ENCODE measurements at regions not wholly inside any gene's neighbourhood (a gene's known extent, or its start where the extent isn't known, plus 50 kb on each side); places are given as distances from the start of the nearest gene placed in this dataset.

DNA sequence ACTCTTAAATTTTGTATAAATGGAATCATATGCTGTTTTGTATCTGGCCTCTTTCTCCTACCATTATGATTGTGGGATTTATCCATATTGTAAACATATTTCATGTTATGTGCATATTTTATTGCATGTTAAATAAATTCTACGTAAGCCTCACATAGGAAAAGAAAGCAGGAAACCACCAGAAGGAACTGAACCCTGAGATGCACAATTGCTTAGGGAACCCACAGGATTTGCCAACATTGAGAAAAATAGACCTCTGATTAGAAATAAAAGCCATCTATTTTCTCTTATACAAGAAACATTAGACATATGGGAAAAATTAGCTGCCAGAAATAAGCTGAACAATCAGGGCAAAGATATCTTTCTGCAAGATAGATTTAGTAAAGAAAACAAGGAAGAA is 111.2 kb upstream of the CARMIL1 start:
- Histone ChIP-seq H3K4me1 (ENCODE audit: control insufficient read depth, extremely low read depth, insufficient read depth, low read length) (peaks cover 7% of the 10 kb centered on the region), H3K4me2 (ENCODE audit: extremely low read depth, insufficient read depth, low read length) (no peak overlapping the region), H3K4me3 (replicated peaks in 1 of 4; ENCODE audit: control extremely low read depth in 1 of 4, insufficient read depth in 1 of 4, low read depth in 3 of 4, low read length in 4 of 4) (no peak overlapping the region), H3K36me3 (ENCODE audit: control insufficient read depth, insufficient read depth, low read length) (no peaks in the 10 kb centered on the region), H3K9me3 (ENCODE audit: control insufficient read depth, insufficient read depth, low read depth, low read length) (no peaks in the 10 kb centered on the region), H4K20me1 (ENCODE audit: control insufficient read depth, extremely low read depth, insufficient read depth, low read length) (no peaks in the 10 kb centered on the region), H2AFZ (ENCODE audit: low read length) (no peak overlapping the region), H3K9ac (ENCODE audit: insufficient read depth, low read length) (no peak overlapping the region), H3K27ac (ENCODE audit: insufficient read depth, low read length) (no peak overlapping the region), H3K79me2 (ENCODE audit: control insufficient read depth, insufficient read depth, low read length) (no peaks in the 10 kb centered on the region), H3K27me3 (ENCODE audit: control insufficient read depth, insufficient read depth, low read length) (no peaks in the 10 kb centered on the region)
- TF ChIP-seq, protein P1, sequence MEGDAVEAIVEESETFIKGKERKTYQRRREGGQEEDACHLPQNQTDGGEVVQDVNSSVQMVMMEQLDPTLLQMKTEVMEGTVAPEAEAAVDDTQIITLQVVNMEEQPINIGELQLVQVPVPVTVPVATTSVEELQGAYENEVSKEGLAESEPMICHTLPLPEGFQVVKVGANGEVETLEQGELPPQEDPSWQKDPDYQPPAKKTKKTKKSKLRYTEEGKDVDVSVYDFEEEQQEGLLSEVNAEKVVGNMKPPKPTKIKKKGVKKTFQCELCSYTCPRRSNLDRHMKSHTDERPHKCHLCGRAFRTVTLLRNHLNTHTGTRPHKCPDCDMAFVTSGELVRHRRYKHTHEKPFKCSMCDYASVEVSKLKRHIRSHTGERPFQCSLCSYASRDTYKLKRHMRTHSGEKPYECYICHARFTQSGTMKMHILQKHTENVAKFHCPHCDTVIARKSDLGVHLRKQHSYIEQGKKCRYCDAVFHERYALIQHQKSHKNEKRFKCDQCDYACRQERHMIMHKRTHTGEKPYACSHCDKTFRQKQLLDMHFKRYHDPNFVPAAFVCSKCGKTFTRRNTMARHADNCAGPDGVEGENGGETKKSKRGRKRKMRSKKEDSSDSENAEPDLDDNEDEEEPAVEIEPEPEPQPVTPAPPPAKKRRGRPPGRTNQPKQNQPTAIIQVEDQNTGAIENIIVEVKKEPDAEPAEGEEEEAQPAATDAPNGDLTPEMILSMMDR (conservative IDR thresholded peaks at IDR 0.05 in 1 of 2, IDR thresholded peaks at IDR 0.05 in 1 of 2; ENCODE audit: low read depth in 1 of 2, low read length in 2 of 2) = no peak
- TF ChIP-seq EZH2 (IDR thresholded peaks at IDR 0.05; ENCODE audit: low read length, missing control alignments) = no peak
- no peak for DNase-seq (ENCODE audit: low read depth in 2 of 2)

DNA sequence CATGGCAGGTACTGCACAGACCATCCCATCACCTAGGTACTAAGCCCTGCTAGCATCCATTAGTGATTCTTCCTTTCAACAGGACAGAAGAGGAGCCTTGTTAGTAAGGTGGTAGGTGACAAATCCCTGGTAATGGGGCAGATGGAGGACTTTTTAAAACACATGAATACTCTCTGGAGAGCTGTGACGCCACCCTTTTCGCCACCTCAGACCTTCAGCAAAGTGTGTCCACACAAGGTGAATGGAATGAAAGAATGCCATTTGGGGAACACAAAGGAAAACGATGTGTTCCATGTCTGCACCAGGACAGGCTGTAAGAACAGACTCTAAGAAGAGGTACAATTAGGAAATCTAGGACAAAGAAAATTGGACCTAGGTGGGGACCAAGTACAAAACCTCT is 110.5 kb upstream of the CARMIL1 start:
- no peaks in the 10 kb centered on the region for H3K27me3 ChIP-seq (ENCODE audit: control insufficient read depth, insufficient read depth, low read length)
- no peak overlapping the region for H3K4me2 ChIP-seq (ENCODE audit: extremely low read depth, insufficient read depth, low read length)
- no peak overlapping the region for H3K9ac ChIP-seq (ENCODE audit: insufficient read depth, low read length)
- H3K4me3 ChIP-seq (replicated peaks in 1 of 4; ENCODE audit: control extremely low read depth in 1 of 4, insufficient read depth in 1 of 4, low read depth in 3 of 4, low read length in 4 of 4) = no peak overlapping the region
- H3K36me3 ChIP-seq (ENCODE audit: control insufficient read depth, insufficient read depth, low read length) = no peaks in the 10 kb centered on the region
- peaks cover 13% of the 10 kb centered on the region for H3K4me1 ChIP-seq (ENCODE audit: control insufficient read depth, extremely low read depth, insufficient read depth, low read length)
- H4K20me1 ChIP-seq (ENCODE audit: control insufficient read depth, extremely low read depth, insufficient read depth, low read length) = no peaks in the 10 kb centered on the region
- no peak overlapping the region for H2AFZ ChIP-seq (ENCODE audit: low read length)
- no peak overlapping the region for H3K27ac ChIP-seq (ENCODE audit: insufficient read depth, low read length)
- no peak for TF ChIP-seq EZH2 (IDR thresholded peaks at IDR 0.05; ENCODE audit: low read length, missing control alignments)
- TF ChIP-seq, protein P1 (conservative IDR thresholded peaks at IDR 0.05 in 1 of 2, IDR thresholded peaks at IDR 0.05 in 1 of 2; ENCODE audit: low read depth in 1 of 2, low read length in 2 of 2) = no peak
- no peak for DNase-seq (ENCODE audit: low read depth in 2 of 2)
- no peaks in the 10 kb centered on the region for H3K9me3 ChIP-seq (ENCODE audit: control insufficient read depth, insufficient read depth, low read depth, low read length)
- H3K79me2 ChIP-seq (ENCODE audit: control insufficient read depth, insufficient read depth, low read length) = no peaks in the 10 kb centered on the region

DNA sequence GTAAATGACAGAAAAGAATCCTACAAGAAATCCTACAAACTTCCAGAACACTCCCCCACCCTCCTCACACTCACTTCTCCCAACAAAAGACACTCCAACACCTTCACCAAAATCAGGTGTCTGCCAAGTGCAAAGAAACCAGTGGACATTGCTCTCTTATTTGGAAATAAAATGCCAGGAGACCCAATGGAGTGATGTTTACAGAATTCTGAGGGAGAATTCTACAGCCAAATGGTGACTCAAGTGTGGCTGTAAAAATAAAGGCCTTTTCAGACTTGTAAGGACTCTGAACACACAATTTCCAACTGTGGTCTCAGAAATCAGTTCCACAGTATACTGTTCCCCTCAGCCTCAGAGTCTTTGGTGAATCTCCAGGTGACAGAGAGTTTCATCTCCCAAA is 109.6 kb upstream of the CARMIL1 start:
- Histone ChIP-seq H3K4me3 (replicated peaks in 1 of 4; ENCODE audit: control extremely low read depth in 1 of 4, insufficient read depth in 1 of 4, low read depth in 3 of 4, low read length in 4 of 4) (no peak overlapping the region), H3K27ac (ENCODE audit: insufficient read depth, low read length) (no peak overlapping the region), H4K20me1 (ENCODE audit: control insufficient read depth, extremely low read depth, insufficient read depth, low read length) (no peaks in the 10 kb centered on the region), H3K9me3 (ENCODE audit: control insufficient read depth, insufficient read depth, low read depth, low read length) (no peaks in the 10 kb centered on the region), H3K36me3 (ENCODE audit: control insufficient read depth, insufficient read depth, low read length) (no peaks in the 10 kb centered on the region), H3K4me1 (ENCODE audit: control insufficient read depth, extremely low read depth, insufficient read depth, low read length) (peaks cover 13% of the 10 kb centered on the region), H3K9ac (ENCODE audit: insufficient read depth, low read length) (no peak overlapping the region), H3K79me2 (ENCODE audit: control insufficient read depth, insufficient read depth, low read length) (no peaks in the 10 kb centered on the region), H3K4me2 (ENCODE audit: extremely low read depth, insufficient read depth, low read length) (no peak overlapping the region), H2AFZ (ENCODE audit: low read length) (peak overlapping the region; percentile 47), H3K27me3 (ENCODE audit: control insufficient read depth, insufficient read depth, low read length) (no peaks in the 10 kb centered on the region)
- peak; percentile 53 to 68 for DNase-seq (ENCODE audit: low read depth in 2 of 2)
- TF ChIP-seq EZH2 (IDR thresholded peaks at IDR 0.05; ENCODE audit: low read length, missing control alignments) = no peak
- TF ChIP-seq, protein P1 (conservative IDR thresholded peaks at IDR 0.05 in 1 of 2, IDR thresholded peaks at IDR 0.05 in 1 of 2; ENCODE audit: low read depth in 1 of 2, low read length in 2 of 2) = no peak

All from fibroblast of lung (primary cell).